ENCODE measurements at regions not wholly inside any gene's neighbourhood (a gene's known extent, or its start where the extent isn't known, plus 50 kb on each side); places are given as distances from the start of the nearest gene placed in this dataset.
"Not testable (repeated sequence)": the region's sequence is repeated elsewhere in the genome, so short reads cannot be mapped to it uniquely, and the experiment has no call there.

- DNase-seq, result no peak
Observed at GRCh38 chr2:236835307-236836024, 250.2 kb upstream of the COPS8 start.

- not testable (repeated sequence) for DNase-seq
Observed at GRCh38 chr2:236836028-236836427, 249.7 kb upstream of the COPS8 start.

GRCh38 chr2:236840215-236840614 is 245.5 kb upstream of the COPS8 start:
- DNase-seq, result no peak

GRCh38 chr2:236840857-236841256 is 244.8 kb upstream of the COPS8 start:
- DNase-seq, result no peak

GRCh38 chr2:236841389-236841788 is 244.3 kb upstream of the COPS8 start:
- no peak for DNase-seq

- no peak for DNase-seq
Observed at GRCh38 chr2:236843161-236843968, 242.3 kb upstream of the COPS8 start.

- DNase-seq, result no peak
Observed at GRCh38 chr2:236844711-236845110, 241.0 kb upstream of the COPS8 start.

DNA sequence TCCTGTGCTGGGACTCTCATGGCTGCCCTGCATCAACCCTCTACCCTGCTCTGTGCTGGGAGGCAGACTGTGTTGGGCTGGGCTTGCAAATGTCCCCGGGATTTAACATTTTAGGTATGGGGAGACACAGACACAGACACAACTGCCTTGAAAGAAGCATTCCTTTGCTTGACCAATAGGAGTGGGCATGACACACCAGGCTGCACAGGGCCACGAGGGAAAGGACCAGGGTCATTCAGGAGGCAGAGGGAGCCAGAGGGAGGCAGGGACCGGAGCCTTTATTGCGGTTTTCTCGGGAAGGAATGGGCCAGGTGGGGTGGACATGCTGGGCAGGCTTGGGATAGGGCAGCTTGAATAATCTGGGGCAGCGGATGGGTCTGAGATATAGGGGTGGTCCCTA is 238.7 kb upstream of the COPS8 start:
- no peak for DNase-seq

DNA sequence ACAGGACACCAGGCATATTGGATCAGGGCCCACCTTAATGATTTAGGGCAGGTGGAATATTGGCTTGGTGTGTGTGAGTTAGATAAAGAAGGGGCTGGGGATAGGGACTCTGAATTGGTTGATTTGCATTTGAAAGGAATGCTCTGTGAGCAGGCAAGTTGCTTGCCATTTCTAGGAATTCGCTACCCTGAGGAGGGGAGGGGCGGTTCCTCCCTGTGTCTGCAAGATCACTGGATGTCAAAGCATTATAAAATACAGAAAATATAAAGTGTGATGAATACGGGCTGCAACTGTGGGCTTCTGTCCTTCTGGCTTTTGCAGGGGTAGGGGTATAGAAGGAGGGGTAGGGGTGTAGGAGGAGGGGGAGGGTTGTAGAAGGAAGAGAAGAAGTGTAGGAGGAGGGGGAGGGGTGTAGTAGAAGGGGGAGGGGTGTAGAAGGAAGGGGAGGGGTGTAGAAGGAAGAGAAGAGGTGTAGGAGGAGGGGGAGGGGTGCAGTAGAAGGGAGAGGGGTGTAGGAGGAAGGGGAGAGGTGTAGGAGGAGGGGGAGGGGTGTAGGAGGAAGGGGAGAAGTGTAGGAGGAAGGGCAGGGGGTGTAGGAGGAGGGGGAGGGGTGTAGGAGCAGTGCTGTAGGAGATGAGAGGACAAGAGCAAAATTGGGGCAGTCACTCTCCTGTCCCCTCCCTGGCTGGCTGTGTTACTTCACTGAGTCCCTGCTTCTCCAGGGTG is 238.0 kb upstream of the COPS8 start:
- no peak for DNase-seq

- no peak for DNase-seq
Observed at GRCh38 chr2:236848501-236848900, 237.2 kb upstream of the COPS8 start.

DNA sequence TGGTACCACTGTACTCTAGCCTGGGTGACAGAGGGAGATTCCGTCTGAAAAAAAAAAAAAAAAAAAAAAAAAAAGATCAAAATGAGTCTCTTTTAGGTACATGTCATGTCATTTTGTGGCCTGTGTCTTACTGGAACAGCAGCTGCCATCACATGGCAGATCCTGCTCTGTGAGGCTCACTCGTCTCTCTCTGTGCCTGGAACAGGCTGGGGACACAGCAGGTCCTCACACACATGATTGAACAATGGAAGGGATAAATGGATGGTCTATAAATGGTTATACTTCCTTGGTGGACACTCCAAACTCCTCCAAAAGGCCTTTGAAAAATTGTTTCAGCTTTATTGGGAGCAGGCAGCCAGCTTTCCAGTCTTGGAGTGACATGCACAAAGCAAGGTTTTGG is 236.2 kb upstream of the COPS8 start:
- no peak for DNase-seq

DNA sequence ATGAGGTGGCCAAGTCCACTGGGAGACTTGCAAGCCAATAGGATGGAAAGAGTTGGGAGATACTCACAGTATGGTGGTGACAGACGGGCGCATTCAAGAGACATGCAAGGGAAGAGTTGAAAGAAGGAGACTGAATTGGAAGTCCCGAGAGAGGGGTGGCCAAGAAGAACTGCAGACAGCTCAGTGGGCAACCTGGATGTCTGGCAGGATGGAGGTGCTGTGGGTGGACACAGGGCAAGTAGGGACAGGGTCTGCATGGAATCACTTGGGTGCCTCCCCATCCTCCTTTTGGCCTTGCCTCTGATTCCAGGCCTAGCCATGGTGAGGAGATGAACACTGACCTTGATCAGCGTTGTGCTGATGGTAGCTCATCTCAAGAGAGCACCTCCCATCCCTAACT is 235.7 kb upstream of the COPS8 start:
- DNase-seq, result no peak

GRCh38 chr2:236851187-236851586 is 234.5 kb upstream of the COPS8 start:
- no peak for DNase-seq

- no peak for DNase-seq
Observed at GRCh38 chr2:236852100-236852976, 233.4 kb upstream of the COPS8 start.

DNA sequence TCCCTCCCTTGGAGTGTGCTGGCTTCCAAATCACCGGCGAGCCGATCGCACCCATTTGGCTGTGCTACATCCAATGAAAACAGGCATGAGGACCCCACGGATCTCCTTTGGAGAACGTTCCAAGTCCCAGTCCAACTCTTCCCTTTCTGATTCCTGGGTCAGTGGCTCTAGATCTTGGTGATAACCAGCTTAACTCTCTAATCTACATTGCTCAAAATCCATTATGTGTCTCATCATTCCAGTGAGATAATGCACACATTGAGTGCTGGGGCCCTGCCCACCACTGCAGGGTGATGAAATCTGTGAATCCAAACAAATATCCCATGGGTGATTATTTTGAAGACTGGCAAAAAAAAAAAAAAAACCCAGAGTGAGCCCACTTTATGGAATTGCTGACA is 232.7 kb upstream of the COPS8 start:
- DNase-seq, result no peak

- no peak for DNase-seq
Observed at GRCh38 chr2:236853585-236854051, 232.1 kb upstream of the COPS8 start.

GRCh38 chr2:236855176-236855865 is 230.4 kb upstream of the COPS8 start:
- no peak for DNase-seq

- DNase-seq, result no peak
Observed at GRCh38 chr2:236855866-236856847, 229.5 kb upstream of the COPS8 start.

- DNase-seq, result no peak
Observed at GRCh38 chr2:236856848-236857235, 228.8 kb upstream of the COPS8 start.

GRCh38 chr2:236857246-236857645 is 228.4 kb upstream of the COPS8 start:
- no peak for DNase-seq

DNA sequence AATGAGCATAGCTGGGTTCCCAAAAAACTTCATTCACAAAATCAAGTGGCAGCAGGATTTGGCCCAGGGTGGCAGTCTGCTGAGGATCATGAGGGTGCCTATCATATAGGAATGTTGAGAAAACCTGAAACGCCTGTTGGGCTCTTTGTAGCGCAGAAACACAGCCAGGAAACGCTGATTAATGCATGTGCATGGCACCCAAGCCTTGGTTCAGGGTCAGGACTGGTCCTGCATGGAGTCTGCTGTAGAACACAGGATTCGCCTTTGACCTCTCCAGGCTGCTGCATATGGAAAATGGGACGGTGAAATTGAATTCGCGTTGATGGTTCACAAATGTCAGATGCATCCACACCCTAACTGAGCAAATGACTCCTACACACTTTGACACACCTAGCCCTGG is 227.9 kb upstream of the COPS8 start:
- DNase-seq, result no peak
